ENCODE measurements at regions not wholly inside any gene's neighbourhood (a gene's known extent, or its start where the extent isn't known, plus 50 kb on each side); places are given as distances from the start of the nearest gene placed in this dataset.

DNA sequence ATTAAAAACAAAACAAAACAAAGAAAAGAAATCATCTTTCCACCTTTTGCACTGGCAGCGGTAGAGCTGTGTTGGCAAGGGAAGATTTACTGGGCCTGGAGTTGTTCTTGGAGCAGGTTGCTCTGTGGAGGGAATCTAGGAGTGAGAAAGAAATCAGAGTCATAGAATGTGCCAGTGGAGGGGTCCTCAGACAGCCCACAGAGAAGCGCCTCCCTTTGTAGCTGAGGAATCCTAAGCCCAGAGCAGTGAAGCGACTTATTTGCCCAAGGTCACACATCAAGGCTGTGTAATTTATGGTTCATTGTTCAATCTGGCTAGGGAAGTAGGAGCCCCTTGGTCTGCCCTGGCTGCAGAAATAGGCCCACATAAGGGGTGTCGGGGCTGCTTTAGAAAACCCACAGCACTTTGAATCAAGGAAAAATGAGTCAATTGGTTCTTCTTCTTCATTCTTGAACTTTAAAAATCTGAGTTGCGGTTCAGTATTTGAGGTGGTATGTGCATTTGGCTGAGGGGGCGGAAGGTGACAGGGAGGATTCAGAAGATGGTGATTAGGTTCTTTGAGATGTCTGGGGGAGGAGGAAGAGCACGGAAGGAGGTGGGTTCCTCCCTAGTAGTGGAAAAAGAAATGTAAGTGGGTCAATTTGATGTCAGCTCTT is 253.7 kb downstream of the PTEN start:
- TF ChIP-seq, protein P1, sequence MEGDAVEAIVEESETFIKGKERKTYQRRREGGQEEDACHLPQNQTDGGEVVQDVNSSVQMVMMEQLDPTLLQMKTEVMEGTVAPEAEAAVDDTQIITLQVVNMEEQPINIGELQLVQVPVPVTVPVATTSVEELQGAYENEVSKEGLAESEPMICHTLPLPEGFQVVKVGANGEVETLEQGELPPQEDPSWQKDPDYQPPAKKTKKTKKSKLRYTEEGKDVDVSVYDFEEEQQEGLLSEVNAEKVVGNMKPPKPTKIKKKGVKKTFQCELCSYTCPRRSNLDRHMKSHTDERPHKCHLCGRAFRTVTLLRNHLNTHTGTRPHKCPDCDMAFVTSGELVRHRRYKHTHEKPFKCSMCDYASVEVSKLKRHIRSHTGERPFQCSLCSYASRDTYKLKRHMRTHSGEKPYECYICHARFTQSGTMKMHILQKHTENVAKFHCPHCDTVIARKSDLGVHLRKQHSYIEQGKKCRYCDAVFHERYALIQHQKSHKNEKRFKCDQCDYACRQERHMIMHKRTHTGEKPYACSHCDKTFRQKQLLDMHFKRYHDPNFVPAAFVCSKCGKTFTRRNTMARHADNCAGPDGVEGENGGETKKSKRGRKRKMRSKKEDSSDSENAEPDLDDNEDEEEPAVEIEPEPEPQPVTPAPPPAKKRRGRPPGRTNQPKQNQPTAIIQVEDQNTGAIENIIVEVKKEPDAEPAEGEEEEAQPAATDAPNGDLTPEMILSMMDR (IDR thresholded peaks at IDR 0.05) = no peak
- TF ChIP-seq ZFX (IDR thresholded peaks at IDR 0.05; ENCODE audit: borderline replicate concordance) = no peak

All from 22Rv1 (cell line).